NCI-H146 treated with DMSO at 0.1 percent for 48 hours (cell line): ENCODE measurements at regions not wholly inside any gene's neighbourhood (a gene's known extent, or its start where the extent isn't known, plus 50 kb on each side); places are given as distances from the start of the nearest gene placed in this dataset.
"Not testable (repeated sequence)": the region's sequence is repeated elsewhere in the genome, so short reads cannot be mapped to it uniquely, and the experiment has no call there.

Experiments
- DNase-seq: peaks from one replicate; lab custom pipeline; 2025; ENCODE audit not compliant: unreplicated experiment; lab: John Stamatoyannopoulos, UW

GRCh38 chr5:164470312-164470711, 964.9 kb downstream of the MAT2B start:
- DNase-seq: no peak

GRCh38 chr5:164472165-164472564, 966.7 kb downstream of the MAT2B start:
- DNase-seq: no peak

- no peak for DNase-seq
Measured at GRCh38 chr5:164475339-164475977, 970.0 kb downstream of the MAT2B start.

- DNase-seq: no peak
Measured at GRCh38 chr5:164481270-164481669, 975.9 kb downstream of the MAT2B start.

GRCh38 chr5:164482351-164482750, 976.9 kb downstream of the MAT2B start:
- no peak for DNase-seq

- no peak for DNase-seq
Measured at GRCh38 chr5:164484948-164485347, 979.5 kb downstream of the MAT2B start.

GRCh38 chr5:164487939-164488338, 982.5 kb downstream of the MAT2B start:
- no peak for DNase-seq

- DNase-seq: no peak
Measured at GRCh38 chr5:164497311-164498064, 992.1 kb downstream of the MAT2B start.

GRCh38 chr5:164498438-164498837, 993.0 kb downstream of the MAT2B start:
- no peak for DNase-seq

- no peak for DNase-seq
Measured at GRCh38 chr5:164500856-164501255, 995.4 kb downstream of the MAT2B start.

GRCh38 chr5:164501344-164501743, 995.9 kb downstream of the MAT2B start:
- no peak for DNase-seq

- no peak for DNase-seq
Measured at GRCh38 chr5:164504141-164504772, 998.8 kb downstream of the MAT2B start.

- DNase-seq: no peak
Measured at GRCh38 chr5:164505791-164506190, 1000.4 kb downstream of the MAT2B start.

GRCh38 chr5:164518067-164518740, 1012.8 kb downstream of the MAT2B start:
- no peak for DNase-seq

GRCh38 chr5:164518741-164519080, 1013.3 kb downstream of the MAT2B start:
- DNase-seq: no peak

GRCh38 chr5:164532235-164532900, 1026.9 kb downstream of the MAT2B start:
- DNase-seq: no peak

GRCh38 chr5:164533426-164533825, 1028.0 kb downstream of the MAT2B start:
- DNase-seq: not testable (repeated sequence)

- DNase-seq: no peak
Measured at GRCh38 chr5:164540174-164540573, 1034.8 kb downstream of the MAT2B start.

- DNase-seq: no peak
Measured at GRCh38 chr5:164545507-164545906, 1040.1 kb downstream of the MAT2B start.

GRCh38 chr5:164553851-164554250, 1048.4 kb downstream of the MAT2B start:
- DNase-seq: no peak

GRCh38 chr5:164555809-164556208, 1050.4 kb downstream of the MAT2B start:
- no peak for DNase-seq
